ENCODE measurements at regions not wholly inside any gene's neighbourhood (a gene's known extent, or its start where the extent isn't known, plus 50 kb on each side); places are given as distances from the start of the nearest gene placed in this dataset.

GRCh38 chr1:29804181-29804899 is 568.0 kb downstream of the PTPRU start:
- WGBS, 2 donors, result 53 to 62% methylated on average over 6 of the region's 6 CpGs
- Histone ChIP-seq H3K27me3 (peaks cover 0 to 41% (median 29%) of the 10 kb centered on the region in 7 donors), H3K27ac (no peak overlapping the region), H3K4me3 (no peak overlapping the region), H3K4me1 (peaks cover 0 to 14% (median 0%) of the 10 kb centered on the region in 9 donors), H3K36me3 (no peaks in the 10 kb centered on the region), H3K9me3 (no peaks in the 10 kb centered on the region)
- intact Hi-C loops (cut with DNase I), result loop anchor here in 2 of 10 donors (10.0 kb wide), 2 partner anchors 100 to 910 kb away; no protein-coding TSS in a partner anchor
- ATAC-seq (no peak), DNase-seq (no peak)
- TF ChIP-seq CTCF (IDR thresholded peaks at IDR 0.05), result no peak

GRCh38 chr1:29803486-29803885 is 567.2 kb downstream of the PTPRU start:
- Histone ChIP-seq H3K4me3 (no peak overlapping the region), H3K36me3 (no peaks in the 10 kb centered on the region), H3K27me3 (peaks cover 0 to 37% (median 29%) of the 10 kb centered on the region in 7 donors), H3K4me1 (peaks cover 0 to 14% (median 0%) of the 10 kb centered on the region in 9 donors), H3K9me3 (no peaks in the 10 kb centered on the region), H3K27ac (no peak overlapping the region)
- ATAC-seq, result no peak
- WGBS, 2 donors, result 77 to 89% methylated on average over 4 of the region's 4 CpGs
- TF ChIP-seq CTCF (IDR thresholded peaks at IDR 0.05), result no peak
- DNase-seq, result no peak
- intact Hi-C loops (cut with DNase I), result loop anchor here in 2 of 10 donors (10.0 kb wide), 2 partner anchors 101 to 911 kb away; no protein-coding TSS in a partner anchor

- TF ChIP-seq CTCF (IDR thresholded peaks at IDR 0.05), result no peak
- no peak for ATAC-seq
- WGBS, 2 donors, result 42% methylated on average over 21 of the region's 21 CpGs
Observed at GRCh38 chr1:29802181-29803068, 566.1 kb downstream of the PTPRU start.

GRCh38 chr1:29801561-29801973 is 565.2 kb downstream of the PTPRU start:
- H3K4me1 ChIP-seq, result peaks cover 0 to 14% (median 0%) of the 10 kb centered on the region in 9 donors
- WGBS, 2 donors, result 41 to 42% methylated on average over 8 of the region's 8 CpGs
- no peak overlapping the region for H3K27ac ChIP-seq
- peaks cover 0 to 5% (median 0%) of the 10 kb centered on the region in 11 donors for H3K9me3 ChIP-seq
- DNase-seq (no peak), ATAC-seq (no peak)
- H3K27me3 ChIP-seq, result peaks cover 0 to 37% (median 29%) of the 10 kb centered on the region in 7 donors
- TF ChIP-seq CTCF (IDR thresholded peaks at IDR 0.05), result no peak
- no peaks in the 10 kb centered on the region for H3K36me3 ChIP-seq
- intact Hi-C loops (cut with DNase I), result loop anchor here in 2 of 10 donors (10.0 kb wide), 2 partner anchors 103 to 913 kb away; no protein-coding TSS in a partner anchor
- no peak overlapping the region for H3K4me3 ChIP-seq

More at GRCh38 chr1:29802181-29803068, 566.1 kb downstream of the PTPRU start:
- peaks cover 0 to 14% (median 0%) of the 10 kb centered on the region in 9 donors for H3K4me1 ChIP-seq
- DNase-seq, result no peak
- H3K27ac ChIP-seq, result no peak overlapping the region
- H3K4me3 ChIP-seq, result no peak overlapping the region
- intact Hi-C loops (cut with DNase I), result loop anchor here in 2 of 10 donors (10.0 kb wide), 2 partner anchors 102 to 912 kb away; no protein-coding TSS in a partner anchor
- H3K27me3 ChIP-seq, result peaks cover 0 to 37% (median 29%) of the 10 kb centered on the region in 7 donors
- no peaks in the 10 kb centered on the region for H3K9me3 ChIP-seq
- H3K36me3 ChIP-seq, result no peaks in the 10 kb centered on the region

All from heart right ventricle (tissue), 16 donors.